ENCODE measurements at regions not wholly inside any gene's neighbourhood (a gene's known extent, or its start where the extent isn't known, plus 50 kb on each side); places are given as distances from the start of the nearest gene placed in this dataset.

- POLR2A ChIA-PET, result no interaction called here
- CTCF ChIA-PET, result no interaction called here
- Mint-ChIP-seq H3K27ac (ENCODE audit: unreplicated experiment) (no peak overlapping the region), H3K36me3 (ENCODE audit: insufficient read depth, unreplicated experiment) (no peaks in the 10 kb centered on the region), H3K9me3 (ENCODE audit: unreplicated experiment) (no peaks in the 10 kb centered on the region), H3K4me1 (ENCODE audit: low read depth, unreplicated experiment) (peaks cover 6% of the 10 kb centered on the region), H3K27me3 (ENCODE audit: insufficient read depth, unreplicated experiment) (no peaks in the 10 kb centered on the region), H3K4me3 (ENCODE audit: unreplicated experiment) (no peak overlapping the region)
- no peaks in the 10 kb centered on the region for H3K9me3 ChIP-seq
- no peaks in the 10 kb centered on the region; the same call in 1 of the 2 replicates for H3K27me3 ChIP-seq (replicated peaks; ENCODE audit: control insufficient read depth, insufficient read depth, low read length)
- intact Hi-C loops (cut with micrococcal nuclease; ENCODE audit: unreplicated experiment), result no loop called here
- no peaks in the 10 kb centered on the region for H3K36me3 ChIP-seq (ENCODE audit: control insufficient read depth, insufficient read depth, low read length)
- BruUV-seq (replicated peaks), result no TSS peak
- TF ChIP-seq CTCF (IDR thresholded peaks at IDR 0.05; ENCODE audit: insufficient read depth in 1 of 2, low read depth in 1 of 2, low read length in 1 of 2, severe bottlenecking in 1 of 2, unreplicated experiment in 1 of 2), result no peak
- no peak overlapping the region for H3K4me3 ChIP-seq (ENCODE audit: low read depth, low read length)
- no peak for DNase-seq
- peaks cover 44% of the 10 kb centered on the region for H3K4me1 ChIP-seq
These were observed 180.1 kb downstream of the TDRD15 start for GRCh38 chr2:21303876-21304275.

- ChIA-PET CTCF (no interaction called here), POLR2A (no interaction called here)
- intact Hi-C loops (cut with micrococcal nuclease; ENCODE audit: unreplicated experiment), result no loop called here
These were observed 181.8 kb downstream of the TDRD15 start for GRCh38 chr2:21305581-21305980.

DNA sequence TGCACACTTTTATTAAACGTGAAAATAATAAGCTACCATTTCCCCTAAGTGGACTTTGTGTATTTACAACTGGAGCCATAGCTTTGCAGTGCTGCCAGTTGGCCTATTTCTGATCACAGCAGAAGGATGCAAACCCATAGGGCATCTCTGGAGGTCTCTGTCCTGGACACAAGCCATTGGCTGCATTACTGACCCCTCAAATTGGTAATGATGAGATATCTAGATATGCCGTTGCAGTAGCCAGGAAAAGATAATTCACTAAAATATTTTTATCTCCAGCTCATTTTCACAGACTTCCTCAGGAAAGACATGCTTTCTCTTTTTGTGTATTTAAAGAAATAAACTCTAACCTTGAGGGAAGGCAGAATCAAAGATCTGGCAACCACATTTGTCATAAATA, 182.5 kb downstream of the TDRD15 start:
- H3K4me1 Mint-ChIP-seq (ENCODE audit: low read depth, unreplicated experiment), result peaks cover 6% of the 10 kb centered on the region
- ChIA-PET CTCF (no interaction called here), POLR2A (no interaction called here)
- H3K4me1 ChIP-seq, result peaks cover 43% of the 10 kb centered on the region
- TF ChIP-seq CTCF (IDR thresholded peaks at IDR 0.05; ENCODE audit: insufficient read depth in 1 of 2, low read depth in 1 of 2, low read length in 1 of 2, severe bottlenecking in 1 of 2, unreplicated experiment in 1 of 2), result no peak
- H3K4me3 ChIP-seq (ENCODE audit: low read depth, low read length), result no peak overlapping the region
- no TSS peak for BruUV-seq (replicated peaks)
- no peaks in the 10 kb centered on the region for H3K9me3 Mint-ChIP-seq (ENCODE audit: unreplicated experiment)
- no peak for DNase-seq
- no peaks in the 10 kb centered on the region for H3K9me3 ChIP-seq
- no peaks in the 10 kb centered on the region for H3K36me3 Mint-ChIP-seq (ENCODE audit: insufficient read depth, unreplicated experiment)
- no peaks in the 10 kb centered on the region for H3K27me3 Mint-ChIP-seq (ENCODE audit: insufficient read depth, unreplicated experiment)
- H3K27me3 ChIP-seq (replicated peaks; ENCODE audit: control insufficient read depth, insufficient read depth, low read length), result no peaks in the 10 kb centered on the region; the same call in 1 of the 2 replicates
- intact Hi-C loops (cut with micrococcal nuclease; ENCODE audit: unreplicated experiment), result loop anchor here (2.0 kb wide), 1 partner anchor 129 kb away; no protein-coding TSS in a partner anchor
- H3K27ac Mint-ChIP-seq (ENCODE audit: unreplicated experiment), result no peak overlapping the region
- no peaks in the 10 kb centered on the region for H3K36me3 ChIP-seq (ENCODE audit: control insufficient read depth, insufficient read depth, low read length)
- no peak overlapping the region for H3K4me3 Mint-ChIP-seq (ENCODE audit: unreplicated experiment)

More at GRCh38 chr2:21305581-21305980, 181.8 kb downstream of the TDRD15 start:
- Histone ChIP-seq H3K36me3 (ENCODE audit: control insufficient read depth, insufficient read depth, low read length) (no peaks in the 10 kb centered on the region), H3K9me3 (no peaks in the 10 kb centered on the region), H3K27me3 (replicated peaks; ENCODE audit: control insufficient read depth, insufficient read depth, low read length) (no peaks in the 10 kb centered on the region; the same call in 1 of the 2 replicates), H3K4me3 (ENCODE audit: low read depth, low read length) (no peak overlapping the region), H3K4me1 (peaks cover 44% of the 10 kb centered on the region)
- TF ChIP-seq CTCF (IDR thresholded peaks at IDR 0.05; ENCODE audit: insufficient read depth in 1 of 2, low read depth in 1 of 2, low read length in 1 of 2, severe bottlenecking in 1 of 2, unreplicated experiment in 1 of 2), result no peak
- H3K4me3 Mint-ChIP-seq (ENCODE audit: unreplicated experiment), result no peak overlapping the region
- no peak overlapping the region for H3K27ac Mint-ChIP-seq (ENCODE audit: unreplicated experiment)
- DNase-seq, result no peak
- no peaks in the 10 kb centered on the region for H3K9me3 Mint-ChIP-seq (ENCODE audit: unreplicated experiment)
- H3K4me1 Mint-ChIP-seq (ENCODE audit: low read depth, unreplicated experiment), result peaks cover 6% of the 10 kb centered on the region
- H3K36me3 Mint-ChIP-seq (ENCODE audit: insufficient read depth, unreplicated experiment), result no peaks in the 10 kb centered on the region
- H3K27me3 Mint-ChIP-seq (ENCODE audit: insufficient read depth, unreplicated experiment), result no peaks in the 10 kb centered on the region
- no TSS peak for BruUV-seq (replicated peaks)

Measured in Caco-2 (cell line).